Activated T-helper 1 cell treated with anti-CD3 and anti-CD28 coated beads, Interleukin-2, amount 50 U/mL, for 16 hours (primary cell): ENCODE measurements at regions not wholly inside any gene's neighbourhood (a gene's known extent, or its start where the extent isn't known, plus 50 kb on each side); places are given as distances from the start of the nearest gene placed in this dataset.
"Not testable (repeated sequence)": the region's sequence is repeated elsewhere in the genome, so short reads cannot be mapped to it uniquely, and the experiment has no call there.

ENCODE experiments used
- DNase-seq, 2 donors: peaks; one replicate each; pipeline ENCODE4 v3.0.0-alpha.2; 2020; ENCODE audit warnings: low read depth in 1 of 2, low spot score in 1 of 2

- no peak for DNase-seq
These were observed 280.4 kb downstream of the HS3ST3B1 start for GRCh38 chr17:14581186-14581830.

GRCh38 chr17:14580499-14580898, 279.6 kb downstream of the HS3ST3B1 start:
- no peak for DNase-seq

GRCh38 chr17:14579716-14580115, 278.8 kb downstream of the HS3ST3B1 start:
- no peak for DNase-seq

DNA sequence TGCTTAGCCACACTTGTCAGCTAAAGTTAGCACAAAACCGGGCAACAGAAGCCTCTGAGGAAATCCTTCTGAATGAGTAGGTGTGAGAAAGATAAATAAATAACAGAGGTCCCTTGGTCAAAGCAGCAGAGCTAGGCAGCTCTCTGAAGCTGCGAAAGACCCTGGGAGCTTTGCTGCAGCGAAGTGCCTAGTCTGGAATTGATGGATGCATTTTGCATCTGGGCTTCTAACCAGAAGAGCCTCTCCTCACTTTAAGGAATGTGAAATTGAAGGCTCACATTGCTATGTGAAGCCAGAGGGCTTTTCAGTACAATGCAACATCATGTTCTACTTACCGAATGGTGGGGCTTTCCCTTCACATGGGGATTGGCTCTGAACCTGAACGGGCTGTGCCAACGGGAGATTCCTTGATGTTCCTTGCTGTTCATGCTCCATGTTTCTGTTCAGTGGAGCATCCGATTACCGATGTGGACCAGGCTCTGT, 274.6 kb downstream of the HS3ST3B1 start:
- no peak for DNase-seq

DNA sequence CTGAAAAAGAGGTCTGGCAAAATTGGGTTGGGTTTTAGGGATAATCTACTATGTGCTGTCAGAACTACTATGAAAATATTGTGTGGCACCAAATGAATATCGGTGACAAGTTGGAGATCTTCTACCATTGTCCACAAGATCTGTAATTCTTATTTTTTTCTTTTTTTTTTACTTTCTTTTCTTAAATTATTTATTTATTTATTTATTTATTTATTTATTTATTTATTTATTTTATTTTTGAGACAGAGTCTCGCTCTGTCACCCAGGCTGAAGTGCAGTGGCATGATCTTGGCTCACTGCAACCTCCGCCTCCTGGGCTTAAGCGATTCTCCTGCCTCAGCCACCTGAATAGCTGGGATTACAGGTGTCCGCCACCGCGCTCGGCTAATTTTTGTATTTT, 259.4 kb downstream of the HS3ST3B1 start:
- not testable (repeated sequence) for DNase-seq

DNA sequence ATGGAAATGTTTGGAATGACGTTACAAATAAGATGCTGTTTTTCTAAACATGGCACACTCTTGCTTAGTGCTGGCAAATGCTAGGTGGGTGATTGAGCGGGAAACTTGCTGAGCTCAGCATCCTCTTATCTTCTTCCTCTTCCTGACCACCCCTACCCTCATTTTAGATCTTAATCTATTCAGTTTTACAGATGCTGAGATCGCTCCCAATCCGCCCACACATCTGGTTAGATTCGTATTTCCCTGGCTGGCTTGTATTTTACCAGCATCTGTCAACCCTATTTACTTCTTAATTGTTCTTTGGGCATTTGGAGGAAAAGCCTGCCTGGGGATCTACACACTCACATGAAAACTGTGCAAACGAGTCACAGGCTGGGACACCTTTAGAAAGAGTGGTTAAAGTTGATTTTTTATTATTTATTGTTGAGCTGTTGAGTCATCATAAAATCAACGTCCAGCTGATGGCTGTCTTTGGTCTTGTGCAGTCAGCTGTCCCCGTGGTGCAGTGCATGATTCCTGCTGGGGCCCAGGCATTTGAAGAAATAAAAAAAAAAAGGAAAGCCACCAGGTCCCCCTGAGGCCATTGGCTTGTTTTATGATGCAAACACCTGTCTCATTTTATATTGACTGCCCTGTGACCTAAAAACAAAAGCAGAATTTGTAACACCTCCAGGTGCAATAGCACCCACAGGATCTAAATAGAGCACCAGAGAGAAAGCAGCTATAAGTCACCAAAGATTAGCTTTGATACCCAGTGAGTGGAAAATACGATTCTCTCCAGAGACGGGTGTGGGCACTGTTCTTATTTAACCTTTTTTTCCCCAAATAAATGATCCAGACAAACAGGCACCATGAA, 258.6 kb downstream of the HS3ST3B1 start:
- no peak for DNase-seq

GRCh38 chr17:14557480-14557879, 256.6 kb downstream of the HS3ST3B1 start:
- no peak for DNase-seq

- DNase-seq, result no peak
These were observed 253.0 kb downstream of the HS3ST3B1 start for GRCh38 chr17:14553847-14554246.

- DNase-seq, result no peak
These were observed 251.4 kb downstream of the HS3ST3B1 start for GRCh38 chr17:14552306-14552705.

- DNase-seq, result no peak
These were observed 246.7 kb downstream of the HS3ST3B1 start for GRCh38 chr17:14547556-14547955.

DNA sequence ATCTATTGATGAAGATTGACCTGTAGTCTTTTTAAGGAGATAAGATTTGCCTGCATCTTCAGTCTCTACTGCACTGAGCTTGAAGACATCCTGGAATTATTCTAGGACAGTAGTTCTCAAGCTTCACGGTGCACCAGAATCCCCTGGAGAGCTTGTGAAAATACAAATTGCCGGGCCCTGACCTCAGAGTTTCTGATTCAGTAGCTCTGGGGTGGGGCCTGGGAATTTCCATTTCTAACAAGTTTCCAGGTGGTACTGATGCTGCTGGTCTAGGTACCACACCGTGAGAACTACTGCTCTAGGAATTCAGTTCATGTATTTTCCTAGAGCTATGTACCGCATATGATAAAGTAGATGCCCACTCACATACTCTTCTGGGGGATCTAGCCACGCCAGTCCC, 246.1 kb downstream of the HS3ST3B1 start:
- no peak for DNase-seq

DNA sequence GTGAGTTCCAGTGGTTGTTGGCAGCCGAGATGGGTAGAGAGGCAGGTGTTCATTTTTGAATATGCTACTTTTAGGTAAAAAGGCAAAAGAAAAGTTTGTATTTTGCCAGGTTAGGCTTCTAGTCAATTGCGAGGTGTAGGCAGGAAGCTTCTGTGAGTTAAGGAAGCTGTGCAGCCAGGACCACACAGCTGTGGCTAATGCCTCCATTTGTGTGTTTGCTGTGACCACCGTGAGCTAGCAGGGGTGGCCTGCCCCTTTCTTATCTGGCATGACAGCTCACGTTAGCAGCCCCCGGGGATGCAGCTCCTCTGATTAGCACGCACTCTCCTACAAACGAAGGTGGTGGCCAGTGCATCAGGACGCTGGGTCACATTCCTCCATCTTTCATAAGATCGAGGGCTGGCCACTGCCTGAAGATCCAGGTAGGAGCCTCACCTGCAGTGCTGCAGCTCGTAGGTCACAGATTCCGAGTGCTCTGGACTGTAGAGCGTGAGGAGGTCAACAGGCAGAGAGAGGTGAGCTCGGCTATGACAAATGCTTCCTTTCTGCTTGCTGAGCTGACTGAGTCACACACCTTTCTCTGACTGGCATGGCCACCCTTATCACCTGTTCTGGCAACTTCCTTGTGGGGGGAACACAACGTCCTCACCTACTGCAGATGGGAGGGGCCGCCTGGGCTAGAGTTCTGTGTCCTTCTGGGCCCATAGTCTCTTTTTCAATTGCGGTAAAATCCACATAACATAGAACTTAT, 244.4 kb downstream of the HS3ST3B1 start:
- no peak for DNase-seq

GRCh38 chr17:14541714-14542113, 240.8 kb downstream of the HS3ST3B1 start:
- DNase-seq, result no peak

DNA sequence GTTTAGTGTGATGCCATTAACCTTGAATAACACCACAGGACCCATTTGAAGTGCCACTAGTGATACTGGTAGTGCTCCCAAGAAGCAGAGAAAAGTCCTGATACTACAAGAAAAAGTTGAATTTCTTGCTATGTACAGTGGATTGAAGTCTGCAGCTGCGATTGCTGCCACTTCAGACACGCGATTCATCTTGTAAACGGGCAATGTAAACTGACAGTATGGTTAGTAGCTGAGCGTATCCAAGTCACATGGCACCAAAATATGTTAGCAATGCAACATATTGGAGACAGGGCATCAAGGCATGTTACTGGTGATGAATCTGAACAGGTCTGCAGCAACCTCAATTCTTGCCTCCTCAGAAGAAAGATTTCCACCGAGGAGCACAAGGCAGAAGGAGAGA, 238.9 kb downstream of the HS3ST3B1 start:
- no peak for DNase-seq

DNA sequence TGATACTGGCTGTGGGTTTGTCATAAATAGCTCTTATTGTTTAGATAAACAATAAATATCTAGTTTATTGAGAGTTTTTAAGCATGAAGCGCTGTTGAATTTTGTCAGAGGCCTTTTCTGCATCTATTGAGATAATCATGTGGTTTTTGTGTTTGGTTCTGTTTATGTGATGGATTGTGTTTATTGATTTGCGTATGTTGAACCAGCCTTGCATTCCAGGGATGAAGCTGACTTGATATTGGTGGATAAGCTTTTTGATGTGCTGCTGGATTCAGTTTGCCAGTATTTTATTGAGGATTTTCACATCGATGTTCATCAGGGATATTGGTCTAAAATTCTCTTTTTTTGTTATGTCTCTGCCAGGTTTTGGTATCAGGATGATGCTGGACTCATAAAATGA, 231.4 kb downstream of the HS3ST3B1 start:
- DNase-seq, result not testable (repeated sequence)

DNA sequence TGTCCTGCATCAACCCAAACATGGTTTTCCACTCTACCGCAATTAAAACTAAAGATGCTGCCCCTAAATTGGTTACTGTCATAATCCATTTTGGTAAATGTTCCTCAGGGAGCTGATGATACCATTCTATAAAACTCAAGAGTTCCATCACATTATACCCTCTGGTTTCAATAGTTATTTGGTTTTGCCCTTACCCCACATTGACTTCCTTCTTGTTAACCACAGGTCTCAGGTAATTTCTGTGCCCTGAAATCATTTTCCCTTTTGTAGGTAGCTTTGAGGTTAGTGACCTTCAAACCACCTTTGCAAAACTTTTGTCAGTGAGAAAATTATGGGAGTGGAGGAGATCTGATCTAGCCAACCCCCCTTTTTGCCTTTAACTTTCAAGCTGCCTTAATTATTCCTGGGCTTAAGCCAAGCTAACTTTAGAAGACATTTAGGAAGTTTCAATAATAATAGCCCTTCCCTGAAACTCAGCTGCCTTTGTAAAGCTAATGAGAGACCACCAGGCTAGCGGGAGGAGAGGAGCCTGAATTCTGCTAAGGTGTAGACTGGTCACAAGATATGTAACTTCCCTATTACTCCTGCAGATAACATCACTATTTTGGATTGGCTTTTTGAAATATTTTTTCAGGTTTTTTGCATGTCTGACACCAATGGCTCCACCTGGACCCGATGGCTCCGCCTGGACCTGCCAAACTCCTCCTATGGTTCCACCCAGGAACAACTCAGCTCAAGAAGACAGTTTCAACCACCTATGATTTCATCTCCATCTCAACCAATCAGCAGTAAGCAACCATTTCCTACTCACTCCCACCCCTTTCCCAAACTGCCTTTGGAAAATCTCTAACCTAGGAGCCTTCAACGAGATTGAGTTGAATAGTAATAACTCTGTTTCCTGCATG, 224.9 kb downstream of the HS3ST3B1 start:
- no peak for DNase-seq

DNA sequence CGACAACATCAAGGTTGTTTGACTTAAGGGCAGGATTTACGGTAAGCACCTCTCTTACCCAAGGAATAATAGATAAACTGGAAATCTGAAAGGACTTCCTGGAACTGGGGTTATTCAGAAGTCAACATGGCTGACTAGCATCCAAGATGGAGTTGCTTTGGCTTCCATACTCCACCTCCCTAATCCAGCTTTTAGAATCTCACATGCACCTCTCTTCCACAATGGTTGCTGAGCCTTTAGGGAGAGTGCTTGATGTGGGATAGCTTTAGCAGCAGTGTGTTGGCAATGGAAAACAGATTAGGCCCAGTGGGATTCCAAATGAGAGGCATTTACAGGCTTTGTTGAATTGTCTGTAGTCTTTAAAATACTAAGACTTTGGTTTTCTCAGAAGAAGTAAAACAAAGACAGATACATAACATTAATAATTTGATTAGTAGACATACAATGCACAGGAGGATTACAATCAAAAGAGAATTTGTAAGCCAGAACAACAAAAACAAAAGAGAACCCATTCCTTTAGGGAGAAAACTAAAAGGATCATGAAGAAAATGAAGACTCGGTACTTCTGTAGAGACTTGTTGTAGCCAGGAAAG, 222.0 kb downstream of the HS3ST3B1 start:
- no peak for DNase-seq

DNA sequence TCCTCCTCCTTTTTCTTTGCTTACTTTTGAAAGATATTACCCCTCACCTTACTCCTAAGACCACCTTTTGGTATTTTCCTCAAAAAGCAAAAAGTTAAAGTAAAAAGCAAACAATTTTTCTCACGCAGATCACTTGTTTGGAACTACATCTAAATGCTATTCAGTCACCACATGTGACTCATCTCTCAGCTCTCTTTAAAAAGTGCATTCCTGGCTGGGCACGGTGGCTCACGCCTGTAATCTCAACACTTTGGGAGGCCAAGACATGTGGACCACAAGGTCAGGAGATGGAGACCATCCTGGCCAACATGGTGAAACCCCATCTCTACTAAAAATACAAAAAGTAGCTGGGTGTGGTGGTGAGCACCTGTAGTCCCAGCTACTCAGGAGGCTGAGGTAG, 218.0 kb downstream of the HS3ST3B1 start:
- not testable (repeated sequence) for DNase-seq

- DNase-seq, result no peak
These were observed 214.1 kb downstream of the HS3ST3B1 start for GRCh38 chr17:14514973-14515372.

DNA sequence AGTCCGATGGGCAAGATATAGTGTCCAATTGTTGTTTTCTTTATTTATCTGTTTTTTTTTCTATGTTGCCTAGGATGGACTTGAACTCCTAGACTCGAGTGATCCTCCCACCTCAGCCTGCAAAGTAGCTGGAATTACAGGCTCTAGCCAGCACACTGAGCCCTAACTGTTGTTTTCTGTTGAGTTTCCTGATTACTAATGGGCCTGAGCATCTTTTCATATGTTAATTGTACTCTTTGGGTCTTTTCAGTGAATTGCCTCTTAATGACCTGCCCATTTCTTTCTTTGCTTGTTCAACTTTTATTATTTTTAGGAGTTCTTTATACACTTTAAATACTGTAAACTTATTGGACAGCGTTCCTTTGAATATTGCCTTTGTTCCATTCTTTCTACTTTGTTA, 213.0 kb downstream of the HS3ST3B1 start:
- no peak for DNase-seq
